Activated naive CD4-positive, alpha-beta T cell (primary cell): ENCODE measurements at regions not wholly inside any gene's neighbourhood (a gene's known extent, or its start where the extent isn't known, plus 50 kb on each side); places are given as distances from the start of the nearest gene placed in this dataset.

ENCODE experiments used
- DNase-seq, 4 experiments: peaks; one replicate each; lab custom pipeline; 2025; lab: John Stamatoyannopoulos, UW

DNA sequence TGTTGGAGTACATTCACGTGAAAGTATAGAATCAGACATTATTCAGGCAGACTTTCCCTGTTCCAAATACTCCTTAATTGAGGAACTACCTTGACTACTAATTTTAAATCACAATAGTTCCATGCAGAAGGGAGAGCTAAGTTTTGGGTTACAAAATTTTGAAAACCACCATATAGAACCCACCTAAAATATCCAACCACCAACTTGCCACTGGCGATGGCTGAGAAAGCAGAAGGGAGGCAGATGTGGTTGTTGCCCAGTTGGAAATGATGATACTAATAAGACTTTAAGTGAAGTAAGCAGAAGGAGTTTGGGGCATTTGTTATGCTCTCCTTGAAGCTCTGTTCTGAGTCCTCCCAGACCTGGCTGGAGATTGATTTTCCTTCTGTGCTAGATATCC is 190.7 kb downstream of the HLX start:
- DNase-seq, result no peak

DNA sequence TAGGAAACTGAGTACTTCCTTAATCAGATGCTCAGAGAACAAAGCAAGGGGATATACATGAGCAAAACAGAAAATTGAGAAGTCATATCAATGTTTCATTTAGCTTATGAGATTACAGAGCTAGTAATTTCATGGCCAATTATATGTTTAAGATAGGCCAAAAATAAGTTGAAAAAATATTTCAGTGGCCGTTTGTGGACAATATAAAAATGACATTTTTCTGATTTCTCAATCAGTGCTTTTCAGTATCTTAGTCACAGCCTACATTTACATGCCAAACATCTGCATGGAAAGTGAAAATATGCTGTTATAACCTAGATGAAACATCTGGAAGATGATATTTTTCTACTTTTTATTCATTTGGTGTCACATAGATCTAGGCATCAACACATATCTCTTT is 192.5 kb downstream of the HLX start:
- no peak for DNase-seq

DNA sequence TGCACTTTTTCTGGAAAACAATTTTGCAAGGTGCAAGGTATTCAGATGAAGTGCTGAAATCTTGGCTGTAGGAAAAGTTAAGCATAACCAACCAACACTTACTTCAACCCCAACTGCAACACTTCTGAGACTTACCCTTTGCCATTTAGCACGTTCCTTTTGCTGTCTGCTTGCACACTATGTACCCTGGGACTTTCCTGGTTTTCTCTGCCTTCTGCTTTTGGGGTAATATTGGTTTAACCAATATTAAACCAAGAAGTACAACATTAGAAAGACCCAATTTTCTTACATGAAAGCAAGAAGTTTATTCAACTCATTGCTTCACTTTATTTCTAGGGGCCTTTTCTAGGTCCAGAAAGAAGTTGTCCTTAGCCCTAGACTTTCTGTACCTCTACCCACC is 193.0 kb downstream of the HLX start:
- no peak for DNase-seq

DNA sequence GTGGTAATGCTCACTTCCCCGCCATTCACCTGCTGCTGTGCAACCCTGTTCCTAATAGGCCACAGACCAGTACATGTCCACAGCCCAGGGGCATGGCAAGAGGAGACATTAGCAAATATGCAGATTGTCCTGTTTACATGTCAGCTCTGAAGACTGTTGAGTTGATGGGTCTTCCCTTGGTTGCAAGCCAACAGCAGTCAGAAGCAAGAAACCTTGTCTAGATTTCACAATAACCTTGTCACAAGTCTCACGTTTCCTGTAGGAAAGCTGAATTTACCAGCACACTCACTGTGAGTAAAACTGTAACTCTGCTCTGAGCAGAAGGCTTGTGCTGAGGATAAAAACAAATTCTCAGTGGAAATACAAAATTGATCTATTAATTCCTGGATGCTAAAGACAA is 195.1 kb downstream of the HLX start:
- no peak for DNase-seq

DNA sequence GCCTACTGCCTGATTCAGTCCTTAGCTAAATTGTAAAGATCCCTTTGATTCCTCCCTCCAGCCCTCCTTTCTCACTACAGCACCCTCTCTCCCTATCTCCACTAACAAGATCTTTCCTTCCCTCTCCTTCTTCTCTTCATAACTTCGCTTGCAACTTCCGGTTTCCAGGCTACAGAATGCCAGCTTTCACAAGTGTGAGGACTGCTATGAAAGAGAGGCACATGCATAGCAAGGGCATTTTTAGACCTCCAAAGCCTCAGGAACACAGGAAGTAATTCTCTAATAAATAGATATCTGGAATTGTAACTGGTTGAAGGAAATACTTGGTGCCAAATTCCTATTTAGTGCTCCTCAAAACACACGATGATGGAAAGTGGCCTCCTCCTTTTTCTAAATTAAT is 196.7 kb downstream of the HLX start:
- no peak for DNase-seq

DNA sequence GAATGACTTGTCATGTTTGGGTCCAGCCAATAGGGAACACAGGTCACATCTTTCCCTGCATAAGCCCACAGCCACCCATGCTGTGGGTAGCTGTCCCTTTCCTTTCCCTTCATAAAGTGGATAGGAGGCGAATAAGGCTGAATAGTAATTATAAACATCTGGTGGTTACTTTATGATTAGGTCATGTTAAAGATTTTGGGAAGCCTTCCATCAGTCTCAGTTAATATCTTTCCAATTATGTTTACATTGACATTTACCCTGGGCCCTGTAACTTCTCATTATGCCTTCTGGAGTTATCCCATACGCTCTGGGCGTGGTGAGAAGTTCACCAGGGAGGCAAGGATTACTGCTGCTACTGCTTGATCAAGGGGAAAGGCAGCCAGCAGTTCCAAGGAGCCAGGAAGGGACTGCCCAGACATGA is 197.2 kb downstream of the HLX start:
- DNase-seq, result no peak

DNA sequence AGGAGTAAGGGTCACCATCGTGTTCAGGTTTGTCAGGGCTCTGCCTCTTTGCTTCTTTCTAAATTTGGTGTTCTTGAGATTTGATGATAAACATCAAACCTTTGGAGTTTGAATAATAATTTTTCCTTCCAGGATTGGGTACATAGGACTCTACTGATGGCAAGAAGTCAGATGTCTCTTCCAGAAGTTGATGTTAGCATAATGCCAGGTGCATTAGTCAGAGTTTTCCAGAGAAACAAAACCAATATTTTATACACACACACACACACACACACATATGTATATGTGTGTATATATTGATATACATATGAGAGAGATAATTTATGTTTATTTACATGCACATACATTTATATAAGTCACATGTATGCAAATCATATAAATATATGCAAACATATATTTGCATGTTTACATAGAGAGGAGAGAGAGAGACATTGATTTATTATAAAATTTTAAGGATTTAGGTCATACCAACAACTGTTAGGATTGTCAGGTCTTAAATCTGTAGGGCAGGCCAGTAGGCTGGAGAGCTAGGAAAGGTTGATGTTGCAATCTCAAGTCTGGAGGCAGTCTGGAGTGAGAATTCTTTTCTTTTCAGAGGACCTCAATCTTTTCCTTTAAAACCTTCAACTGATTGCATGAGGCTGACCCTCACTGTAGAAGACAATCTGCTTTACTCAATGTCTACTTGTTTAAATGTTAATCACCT is 199.2 kb downstream of the HLX start:
- no peak for DNase-seq

DNA sequence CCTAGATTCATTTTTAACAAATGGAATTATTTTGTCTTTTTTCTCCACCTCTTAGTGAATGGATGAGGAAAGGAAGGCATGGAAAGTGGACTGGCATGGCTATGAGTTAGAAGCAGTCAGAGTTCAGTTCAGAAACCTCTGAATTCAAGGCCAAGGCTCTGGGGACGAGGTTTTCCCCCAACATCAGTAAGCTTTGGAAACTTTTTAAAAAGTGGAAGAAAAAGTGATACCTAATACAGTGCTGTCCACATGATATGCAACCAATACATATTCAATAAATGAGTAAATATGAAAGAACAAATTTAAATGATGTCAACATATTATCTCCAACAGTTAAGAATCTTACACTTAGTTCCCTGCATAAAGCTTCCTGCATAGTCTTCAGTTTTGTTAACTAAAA is 204.7 kb downstream of the HLX start:
- no peak for DNase-seq

DNA sequence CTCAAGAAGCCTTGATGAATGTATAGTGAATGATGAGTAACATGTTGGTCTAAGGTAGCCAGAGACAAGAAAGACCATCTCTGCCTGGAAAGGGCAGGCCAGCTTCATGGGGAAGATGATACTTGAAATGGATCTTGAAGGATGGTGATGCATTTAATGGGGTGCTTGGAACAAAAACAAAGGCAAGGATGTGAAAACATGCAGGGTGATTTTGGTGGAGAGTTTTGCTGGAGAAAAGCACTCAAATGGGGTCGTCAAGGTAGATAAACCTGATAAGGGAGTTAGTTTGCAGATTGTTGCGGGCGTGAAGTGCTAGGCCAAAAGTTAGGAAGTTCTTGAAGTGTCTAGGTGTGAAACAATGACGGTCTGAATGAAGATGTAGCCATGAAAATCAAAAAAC is 205.4 kb downstream of the HLX start:
- DNase-seq, result no peak

DNA sequence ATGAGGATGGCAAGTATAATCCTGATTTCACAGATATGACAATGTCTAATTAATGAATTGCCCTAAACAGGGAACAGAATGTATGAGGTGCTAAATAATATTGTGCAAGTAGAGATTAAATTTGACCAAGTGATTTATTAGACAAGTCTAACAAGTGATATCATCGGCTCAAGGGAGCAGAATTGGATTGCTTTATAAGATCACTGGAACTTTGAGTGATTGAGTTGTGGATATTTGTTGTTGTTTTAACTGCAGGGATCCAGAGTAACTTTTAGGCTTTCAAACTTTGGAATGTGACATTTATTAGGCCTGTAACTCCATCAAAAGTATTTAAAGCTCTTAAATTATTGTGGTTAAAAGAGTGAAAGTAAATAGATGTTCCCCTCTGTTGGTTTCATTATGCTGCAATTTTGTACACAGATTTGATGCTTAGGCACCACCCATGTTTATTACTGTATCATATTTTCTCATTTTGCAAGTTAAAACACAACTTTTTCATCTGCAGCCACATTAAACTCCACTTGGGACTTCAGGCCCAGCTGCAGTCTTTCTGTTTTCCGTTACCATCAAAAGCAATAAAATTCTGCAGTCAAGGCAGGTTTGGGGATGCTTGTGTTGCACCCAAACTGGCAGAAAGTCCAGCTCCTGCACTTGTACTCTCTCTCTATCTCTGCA is 206.6 kb downstream of the HLX start:
- DNase-seq, result no peak

DNA sequence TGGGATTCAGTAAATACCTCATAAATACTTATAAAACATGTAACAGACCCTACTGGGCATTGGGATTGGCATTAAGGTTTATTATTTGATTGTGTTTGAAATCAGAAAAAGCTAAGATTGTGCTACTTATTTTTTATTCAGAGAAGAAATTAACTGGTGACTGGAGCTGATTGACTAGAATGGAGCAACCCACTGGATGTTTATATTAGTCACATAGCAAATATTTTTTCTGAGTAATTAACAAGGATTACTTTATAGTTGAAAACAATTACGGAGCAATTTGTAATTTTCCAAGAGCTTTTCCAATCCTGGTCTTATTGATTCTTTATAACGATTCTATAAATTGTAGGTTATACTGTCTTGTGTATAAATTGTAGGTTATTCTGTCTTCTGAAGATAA is 208.7 kb downstream of the HLX start:
- DNase-seq, result no peak

DNA sequence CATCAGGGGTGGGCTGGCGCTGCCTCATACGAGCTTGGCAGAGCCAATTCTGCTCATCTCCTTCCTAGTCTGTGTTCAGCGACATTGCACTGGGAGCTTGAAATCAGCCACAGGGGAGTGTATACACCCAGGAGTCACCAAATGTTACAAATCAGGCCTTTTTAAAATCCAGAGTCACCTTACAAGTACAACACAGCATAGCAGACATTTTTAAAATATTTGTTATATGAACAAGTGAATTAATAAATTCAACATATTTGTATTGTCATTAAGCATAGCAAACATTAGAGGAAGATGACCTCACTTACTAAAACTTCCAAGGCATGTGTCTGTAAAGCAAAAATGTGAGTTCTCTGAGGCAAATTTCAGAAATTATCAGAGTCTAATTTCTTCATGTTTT is 210.0 kb downstream of the HLX start:
- DNase-seq, result no peak

DNA sequence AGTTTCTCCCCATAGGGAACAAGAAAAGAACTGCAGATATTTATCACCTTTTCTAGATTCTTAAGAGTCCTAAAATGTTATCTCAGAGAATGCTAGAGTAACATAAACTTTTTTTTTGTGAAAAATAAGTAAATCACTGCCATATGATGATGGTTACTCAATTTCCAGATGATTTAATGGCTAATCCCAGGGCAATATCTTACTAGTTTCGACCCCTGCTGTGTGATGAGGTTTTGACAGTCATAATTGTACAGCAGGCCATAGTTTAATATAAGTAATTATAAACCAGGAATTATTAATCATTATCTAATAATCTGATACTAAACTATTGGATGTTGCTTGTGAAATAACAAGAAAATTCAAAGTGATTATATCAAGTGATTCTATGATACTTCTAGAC is 210.6 kb downstream of the HLX start:
- no peak for DNase-seq

DNA sequence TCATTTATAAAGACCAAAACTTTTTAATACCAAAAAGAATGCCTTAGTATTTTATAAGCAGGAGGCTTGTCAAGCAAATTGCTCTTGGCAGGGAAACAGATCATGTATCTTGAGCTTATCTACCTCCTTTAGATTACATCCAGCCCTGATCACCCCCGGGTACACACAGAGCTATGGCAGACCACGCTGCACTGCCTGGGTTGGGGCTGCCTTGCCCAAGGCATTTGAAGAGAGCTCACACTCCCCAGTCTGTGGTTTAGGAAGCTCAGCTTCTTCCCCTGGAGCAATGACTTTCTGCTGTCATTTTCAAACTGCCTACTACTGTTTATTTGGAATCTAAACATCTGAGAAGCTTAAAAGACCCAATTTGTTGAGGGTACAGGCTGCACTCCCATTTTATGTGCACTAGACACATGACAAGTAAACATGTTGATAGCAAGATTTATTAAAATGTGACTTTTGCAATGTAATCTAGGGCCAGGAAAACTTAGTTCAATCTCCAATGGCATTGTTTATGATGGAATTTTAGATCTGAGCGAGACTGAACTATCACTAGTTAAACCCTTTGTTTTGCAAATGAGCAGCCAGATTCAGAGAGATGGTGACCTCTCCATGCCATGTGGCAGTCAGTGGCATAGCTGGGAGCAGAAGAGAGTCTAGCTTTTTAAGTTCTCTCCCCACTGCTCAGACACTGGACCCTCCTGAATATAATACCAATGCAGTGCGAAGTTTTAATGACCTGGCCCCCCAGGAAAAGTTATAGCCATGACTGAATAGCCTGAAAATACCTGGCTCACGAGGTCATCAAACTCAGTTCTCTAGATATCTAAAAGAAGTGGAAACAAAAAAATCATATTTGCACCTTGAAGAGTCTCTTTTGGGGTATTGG is 214.9 kb downstream of the HLX start:
- DNase-seq, result no peak

DNA sequence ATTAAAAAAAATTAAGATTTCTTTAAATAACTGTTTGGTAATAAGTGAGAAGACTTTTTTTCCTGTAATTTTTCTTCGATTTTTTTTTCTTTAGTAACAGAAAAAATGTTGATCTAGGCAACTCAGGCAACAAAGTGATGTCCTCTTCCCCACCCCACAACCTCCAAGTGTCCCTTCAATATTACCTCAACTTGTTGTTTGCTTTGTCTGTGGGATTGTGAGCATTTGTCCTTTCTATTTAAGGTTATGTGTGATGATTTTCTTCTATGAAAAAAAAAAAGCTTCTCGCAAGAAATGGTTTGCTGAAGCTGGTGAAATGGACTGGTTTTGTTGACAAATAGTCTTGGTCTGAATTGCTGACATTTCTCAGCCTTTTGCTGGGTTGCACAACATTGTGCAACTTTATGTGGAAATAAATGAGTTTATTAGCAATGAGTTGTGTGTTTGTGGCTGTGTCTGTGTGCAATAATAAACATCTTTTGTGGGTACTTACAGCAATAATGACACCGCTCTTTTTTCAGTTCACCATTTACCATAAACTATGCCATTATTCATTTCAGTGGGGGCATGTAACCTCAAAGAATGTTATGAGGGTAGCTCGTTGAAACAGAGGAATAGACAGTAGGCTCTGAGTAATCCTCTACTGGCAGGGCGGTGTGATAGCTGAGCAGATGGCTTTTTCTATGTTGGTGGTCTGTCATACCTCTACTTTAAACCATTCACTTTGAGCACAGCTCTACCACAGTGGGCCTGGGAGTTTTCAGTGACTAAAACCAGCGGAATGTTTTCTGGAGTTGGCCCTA is 218.4 kb downstream of the HLX start:
- no peak for DNase-seq

DNA sequence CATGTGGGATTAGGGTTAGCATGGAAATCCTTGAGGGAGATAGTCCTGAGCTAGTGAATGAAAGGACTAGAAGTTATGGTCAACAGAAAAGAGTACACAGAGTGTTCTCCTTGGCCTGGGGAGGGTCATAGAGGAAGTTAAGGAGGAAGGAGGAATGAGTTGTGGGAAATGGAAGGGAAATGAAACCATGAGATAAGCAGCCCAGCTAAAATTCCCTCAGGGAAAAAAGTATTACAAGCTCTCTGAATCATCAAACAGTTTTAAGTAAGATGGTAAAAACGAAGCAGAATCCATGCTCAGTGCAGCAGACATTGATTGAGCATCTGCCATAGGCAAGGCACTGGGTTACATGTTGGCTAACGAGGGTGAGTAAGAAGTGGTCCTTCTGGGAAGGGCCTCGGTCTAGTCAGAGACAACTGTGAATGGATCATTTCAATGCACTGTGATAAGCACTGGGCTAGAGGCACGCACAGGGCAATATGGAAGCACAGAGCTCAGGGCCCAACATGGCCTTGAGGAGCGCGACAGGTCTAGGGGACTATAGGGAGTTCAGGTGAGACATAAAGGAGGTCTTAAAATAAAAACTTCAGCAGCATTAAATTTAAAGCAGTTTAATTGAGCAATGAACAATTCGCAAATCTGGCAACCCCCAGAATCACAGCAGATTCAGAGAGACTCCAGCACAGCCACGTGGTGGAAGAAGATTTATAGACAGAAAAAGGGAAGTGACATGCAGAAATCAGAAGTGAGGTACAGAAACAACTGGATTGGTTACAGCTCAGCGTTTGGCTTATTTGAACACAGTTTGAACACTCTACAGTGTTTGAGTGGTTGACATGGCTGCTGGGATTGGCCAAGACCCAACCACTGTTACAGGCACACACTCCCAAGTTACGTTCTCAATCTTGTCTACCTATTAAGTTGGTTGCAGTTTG is 219.5 kb downstream of the HLX start:
- DNase-seq, result no peak

DNA sequence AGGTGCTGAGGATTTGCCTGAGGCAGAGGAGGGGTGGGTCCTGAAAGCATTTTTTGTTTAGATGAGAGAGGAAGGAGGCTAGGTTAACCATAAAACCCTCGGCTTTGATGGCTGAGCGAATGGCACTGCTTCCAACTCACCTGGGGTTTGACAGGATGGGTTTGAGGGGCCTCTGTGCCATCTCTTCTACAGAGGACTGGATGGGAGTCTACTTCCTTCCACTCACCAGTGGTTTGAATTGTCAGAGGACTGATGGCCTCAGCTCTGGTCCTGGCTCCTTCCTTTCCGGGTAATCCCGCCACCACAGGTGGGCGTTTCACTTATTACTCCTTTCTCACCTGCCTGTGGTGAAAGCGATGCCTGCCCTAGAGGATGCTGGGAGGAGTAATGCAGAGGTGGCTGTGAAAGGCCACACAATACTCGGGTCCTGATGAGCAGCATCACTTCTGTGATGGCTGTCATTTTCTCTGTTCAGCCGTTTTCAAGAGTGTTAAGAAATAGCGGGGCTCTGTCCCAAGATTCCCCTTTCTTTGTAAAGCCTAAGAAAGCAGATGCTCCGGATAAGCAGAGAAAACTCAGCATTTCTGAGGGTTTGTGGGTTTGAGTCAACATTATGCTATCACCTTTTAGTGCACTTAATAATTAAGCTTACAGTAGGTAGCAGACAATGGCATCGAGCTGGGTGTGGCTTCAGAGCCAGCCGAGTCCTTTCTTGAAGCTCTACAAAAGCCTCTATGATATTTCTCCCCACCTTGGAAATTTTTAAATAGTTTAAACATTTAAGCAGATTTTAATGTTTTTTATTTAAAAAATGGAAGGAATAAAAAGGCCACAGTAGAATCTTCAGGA is 220.7 kb downstream of the HLX start:
- no peak for DNase-seq

DNA sequence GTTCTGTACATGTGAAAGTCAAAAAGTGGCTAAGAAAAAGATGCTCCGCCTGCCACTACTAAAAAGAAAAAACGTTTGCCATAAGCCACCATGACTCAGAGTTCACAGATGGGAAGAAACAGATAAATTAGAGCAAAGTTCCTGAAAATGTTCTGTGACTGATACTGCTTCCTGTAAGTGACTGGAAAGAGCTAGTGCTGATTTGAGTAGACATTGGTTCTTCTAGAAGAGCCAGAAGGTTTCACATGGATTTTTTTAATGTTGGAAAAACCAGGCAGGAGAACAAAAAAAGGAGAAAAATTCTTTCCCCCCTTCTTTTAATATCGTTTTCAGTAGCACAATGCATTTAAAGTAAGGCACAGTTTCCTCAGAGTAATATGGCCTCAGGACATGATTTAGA is 221.4 kb downstream of the HLX start:
- DNase-seq, result no peak

DNA sequence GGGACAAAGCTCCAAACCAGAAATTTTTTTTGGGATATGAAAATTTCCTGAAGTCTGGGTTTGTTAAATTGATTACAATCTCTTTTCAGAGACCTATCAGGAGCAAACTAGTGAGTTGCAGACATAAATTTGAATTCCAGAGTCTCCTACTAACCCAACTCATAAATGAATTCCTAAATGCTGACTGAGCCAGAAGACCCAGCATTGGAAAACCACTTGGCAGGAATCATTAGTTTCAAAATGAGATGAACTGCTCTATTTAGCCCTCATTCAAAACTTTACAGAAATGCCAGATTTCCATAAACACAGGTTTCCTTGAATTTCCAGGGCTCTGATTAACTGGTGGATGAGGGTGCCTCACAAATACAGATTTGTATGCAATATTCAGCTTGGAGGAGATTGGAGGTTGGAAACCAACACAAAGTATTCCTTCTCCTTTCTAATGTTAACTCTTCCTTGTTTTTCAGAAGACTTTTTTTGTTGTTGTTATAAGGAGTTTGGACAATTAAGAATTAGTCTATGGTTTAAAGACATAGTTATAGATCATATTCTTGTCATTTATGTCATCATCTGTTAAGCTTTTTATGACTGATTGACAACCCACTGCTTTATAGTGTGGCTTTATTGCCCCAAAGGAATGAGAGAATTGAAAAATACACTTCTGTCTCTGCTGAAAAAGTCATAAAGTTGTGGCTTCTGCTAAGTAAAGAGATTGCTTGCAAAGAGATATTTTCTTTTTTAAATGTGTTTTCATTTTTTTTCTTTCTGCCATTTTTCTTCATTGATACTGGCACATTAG is 222.8 kb downstream of the HLX start:
- no peak for DNase-seq
